PC-3 (cell line): ENCODE measurements at regions not wholly inside any gene's neighbourhood (a gene's known extent, or its start where the extent isn't known, plus 50 kb on each side); places are given as distances from the start of the nearest gene placed in this dataset.

ENCODE experiments used
- ATAC-seq: fragments of 200-7000 bp; cut with Tn5 transposase; 2 replicates; pipeline ENCODE4 v1.9.1; 2020; ENCODE audit warnings: mild to moderate bottlenecking, moderate library complexity
- BruUV-seq: library from RNA; stranded (reverse); fragments of 400-500 nt; replicated peaks from 2 replicates; lab custom pipeline; 2021; lab: Mats Ljungman, UMichigan
- CTCF ChIA-PET: fragments of 300-600 bp; sonication (Branson Sonifier 250); formaldehyde crosslinking; loops from one replicate; lab custom pipeline; 2022; ENCODE audit warnings: antibody characterized with exemption; lab: Charles Lee
- POLR2A ChIA-PET: fragments of 300-600 bp; sonication (Branson Sonifier 250); formaldehyde crosslinking; loops from one replicate; lab custom pipeline; 2022; ENCODE audit warnings: antibody characterized with exemption; ENCODE audit not compliant: unreplicated experiment; lab: Charles Lee
- DNase-seq: peaks from one replicate; pipeline ENCODE4 v3.0.0-alpha.2; 2015
- H2AFZ ChIP-seq: fragments of 300-600 bp; sonication (generic); 2 replicates; pipeline ENCODE4 v1.6.0; 2016; ENCODE audit warnings: antibody characterized with exemption, low read length
- H3F3A ChIP-seq: fragments of 300-600 bp; sonication (generic); one replicate; pipeline ENCODE4 v1.6.0; 2017; ENCODE audit warnings: antibody characterized with exemption, low read length, control low read depth, mild to moderate bottlenecking; ENCODE audit not compliant: unreplicated experiment
- H3K27ac ChIP-seq: fragments of 300-600 bp; sonication (generic); 2 replicates; pipeline ENCODE4 v1.5.1; 2016; ENCODE audit warnings: mild to moderate bottlenecking, low read length
- H3K27me3 ChIP-seq: fragments of 300-600 bp; sonication (generic); 2 replicates; pipeline ENCODE4 v1.6.1; 2016; ENCODE audit warnings: low read length, mixed read lengths
- H3K36me3 ChIP-seq: fragments of 300-600 bp; sonication (generic); 2 replicates; pipeline ENCODE4 v1.6.1; 2016; ENCODE audit warnings: low read depth, mixed run types, low read length, mixed read lengths
- H3K4me1 ChIP-seq: fragments of 300-600 bp; sonication (generic); 2 replicates; pipeline ENCODE4 v1.5.1; 2016; ENCODE audit warnings: low read length; ENCODE audit not compliant: insufficient read depth
- H3K4me2 ChIP-seq: fragments of 300-600 bp; sonication (generic); 2 replicates; pipeline ENCODE4 v1.6.0; 2016; ENCODE audit warnings: low read length
- H3K4me3 ChIP-seq: fragments of 300-600 bp; sonication (generic); 2 replicates; pipeline ENCODE4 v1.5.1; 2016; ENCODE audit warnings: mild to moderate bottlenecking, low read length, mixed read lengths
- H3K79me2 ChIP-seq: fragments of 300-600 bp; sonication (generic); 2 replicates; pipeline ENCODE4 v1.6.1; 2017; ENCODE audit warnings: low read length, mixed read lengths
- H3K9ac ChIP-seq: fragments of 300-600 bp; sonication (generic); 2 replicates; pipeline ENCODE4 v1.6.0; 2016; ENCODE audit warnings: mild to moderate bottlenecking, low read length
- H3K9me2 ChIP-seq: fragments of 300-600 bp; sonication (generic); replicated peaks from 2 replicates; pipeline ENCODE4 v1.6.1; 2016; ENCODE audit warnings: mixed run types, low read length, mixed read lengths
- H3K9me3 ChIP-seq: fragments of 300-600 bp; sonication (generic); 2 replicates; pipeline ENCODE4 v1.6.1; 2016; ENCODE audit warnings: low read length, mixed read lengths
- H4K20me1 ChIP-seq: fragments of 300-600 bp; sonication (generic); 2 replicates; pipeline ENCODE4 v1.6.1; 2016; ENCODE audit warnings: low read length, mixed read lengths
- EZH2 ChIP-seq: fragments of 300-600 bp; sonication (generic); IDR thresholded peaks from one replicate; pipeline ENCODE4 v1.6.1; 2017; ENCODE audit warnings: antibody characterized with exemption, mild to moderate bottlenecking, low read length; ENCODE audit not compliant: unreplicated experiment
- EZH2phosphoT487 ChIP-seq: fragments of 300-600 bp; sonication (generic); IDR thresholded peaks from 2 replicates; pipeline ENCODE4 v1.6.1; 2018; ENCODE audit warnings: mild to moderate bottlenecking, antibody characterized with exemption, low read length, borderline replicate concordance
- intact Hi-C: fragments of 100-400 bp; cut with micrococcal nuclease; formaldehyde crosslinking; loops from 2 replicates; pipeline ENCODE4 v1.9.0; 2023
- TF ChIP-seq, protein P1 (sequence below): fragments of 300-600 bp; sonication (generic); conservative IDR thresholded peaks from 2 replicates; pipeline ENCODE4 v1.5.1; 2017; ENCODE audit warnings: antibody characterized with exemption, low read depth, mild to moderate bottlenecking, low read length

DNA sequence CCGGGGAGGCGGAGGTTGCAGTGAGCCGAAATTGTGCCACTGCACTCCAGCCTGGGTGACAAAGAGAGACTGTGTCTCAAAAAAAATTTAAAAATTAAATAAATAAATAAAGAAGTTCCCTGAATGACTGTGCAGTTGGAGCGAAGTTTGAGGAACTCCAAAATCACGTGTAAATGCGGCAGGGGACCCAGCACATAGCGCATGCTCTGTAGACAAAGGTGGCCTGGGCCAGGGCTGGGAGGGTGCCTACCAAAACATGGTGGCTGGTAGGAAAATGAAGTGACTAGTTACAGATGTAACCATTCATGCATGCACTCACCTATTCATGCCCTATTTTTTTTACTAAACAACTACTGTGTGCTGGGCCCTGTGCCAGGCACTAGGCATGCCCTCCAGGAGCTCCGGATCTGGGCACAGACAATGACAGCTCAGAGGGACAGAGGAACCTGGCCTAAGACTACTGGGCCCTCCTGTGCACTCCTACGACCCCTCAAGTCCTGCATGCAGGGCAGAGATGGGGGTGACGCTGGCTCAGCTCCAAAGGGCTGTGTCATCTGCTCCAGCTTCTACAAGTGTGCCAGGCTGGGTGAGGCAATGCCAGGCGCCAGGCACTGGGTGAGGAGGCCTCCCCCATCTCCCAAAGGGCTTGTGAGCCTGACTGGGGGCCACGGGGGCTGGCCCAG lies 65.3 kb downstream of the RMI2 start:
- ChIA-PET CTCF (no interaction called here), POLR2A (no interaction called here)
- no peaks in the 10 kb centered on the region for H3K4me1 ChIP-seq
- no peaks in the 10 kb centered on the region for H4K20me1 ChIP-seq
- no peak overlapping the region for H3K4me2 ChIP-seq
- no peak overlapping the region for H2AFZ ChIP-seq
- no peak for ATAC-seq
- no peaks in the 10 kb centered on the region for H3K27me3 ChIP-seq
- intact Hi-C loops = no loop called here
- no peaks in the 10 kb centered on the region for H3F3A ChIP-seq
- H3K36me3 ChIP-seq = no peaks in the 10 kb centered on the region
- H3K4me3 ChIP-seq = no peak overlapping the region
- TF ChIP-seq, protein P1, sequence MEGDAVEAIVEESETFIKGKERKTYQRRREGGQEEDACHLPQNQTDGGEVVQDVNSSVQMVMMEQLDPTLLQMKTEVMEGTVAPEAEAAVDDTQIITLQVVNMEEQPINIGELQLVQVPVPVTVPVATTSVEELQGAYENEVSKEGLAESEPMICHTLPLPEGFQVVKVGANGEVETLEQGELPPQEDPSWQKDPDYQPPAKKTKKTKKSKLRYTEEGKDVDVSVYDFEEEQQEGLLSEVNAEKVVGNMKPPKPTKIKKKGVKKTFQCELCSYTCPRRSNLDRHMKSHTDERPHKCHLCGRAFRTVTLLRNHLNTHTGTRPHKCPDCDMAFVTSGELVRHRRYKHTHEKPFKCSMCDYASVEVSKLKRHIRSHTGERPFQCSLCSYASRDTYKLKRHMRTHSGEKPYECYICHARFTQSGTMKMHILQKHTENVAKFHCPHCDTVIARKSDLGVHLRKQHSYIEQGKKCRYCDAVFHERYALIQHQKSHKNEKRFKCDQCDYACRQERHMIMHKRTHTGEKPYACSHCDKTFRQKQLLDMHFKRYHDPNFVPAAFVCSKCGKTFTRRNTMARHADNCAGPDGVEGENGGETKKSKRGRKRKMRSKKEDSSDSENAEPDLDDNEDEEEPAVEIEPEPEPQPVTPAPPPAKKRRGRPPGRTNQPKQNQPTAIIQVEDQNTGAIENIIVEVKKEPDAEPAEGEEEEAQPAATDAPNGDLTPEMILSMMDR = no peak
- no peak for TF ChIP-seq EZH2
- TF ChIP-seq EZH2phosphoT487 = no peak
- no peak overlapping the region for H3K9ac ChIP-seq
- no TSS peak for BruUV-seq
- no peak for DNase-seq
- no peaks in the 10 kb centered on the region for H3K9me3 ChIP-seq
- H3K27ac ChIP-seq = no peak overlapping the region
- H3K9me2 ChIP-seq = no peaks in the 10 kb centered on the region
- no peaks in the 10 kb centered on the region for H3K79me2 ChIP-seq

DNA sequence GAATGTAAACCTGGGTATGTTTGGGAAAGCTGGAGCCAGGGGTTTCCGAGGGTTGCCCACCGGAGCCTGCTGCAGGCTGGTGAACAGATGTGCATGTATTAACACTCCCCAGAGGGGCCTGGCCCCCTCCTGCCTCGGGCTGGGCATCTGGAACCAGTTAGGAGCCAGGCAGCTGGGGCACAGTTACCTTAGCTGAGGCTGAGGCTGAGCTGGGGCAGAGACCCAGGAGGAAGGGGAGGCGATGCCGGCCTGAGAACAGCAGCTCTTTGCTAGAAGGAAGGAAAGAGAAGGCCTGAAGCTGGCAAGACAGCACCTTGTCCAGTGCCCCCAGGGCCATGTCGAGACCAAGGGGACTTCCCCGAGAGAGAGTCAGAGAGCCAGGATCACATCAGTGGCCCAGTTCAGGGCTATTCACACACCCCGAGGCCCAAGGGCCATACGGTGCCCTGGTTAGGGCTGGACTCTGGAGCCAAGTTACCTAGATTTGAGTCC lies 65.8 kb downstream of the RMI2 start:
- DNase-seq = no peak
- no peak overlapping the region for H3K4me2 ChIP-seq
- no peaks in the 10 kb centered on the region for H3K27me3 ChIP-seq
- ChIA-PET POLR2A (no interaction called here), CTCF (no interaction called here)
- TF ChIP-seq EZH2phosphoT487 (no peak), EZH2 (no peak)
- TF ChIP-seq, protein P1 = no peak
- no peaks in the 10 kb centered on the region for H3K36me3 ChIP-seq
- no peaks in the 10 kb centered on the region for H3K9me2 ChIP-seq
- H3K4me1 ChIP-seq = no peaks in the 10 kb centered on the region
- H3K4me3 ChIP-seq = no peak overlapping the region
- no peaks in the 10 kb centered on the region for H3F3A ChIP-seq
- no peak overlapping the region for H3K27ac ChIP-seq
- no peak overlapping the region for H2AFZ ChIP-seq
- no peaks in the 10 kb centered on the region for H3K79me2 ChIP-seq
- no peak for ATAC-seq
- H3K9me3 ChIP-seq = no peaks in the 10 kb centered on the region
- H4K20me1 ChIP-seq = no peaks in the 10 kb centered on the region
- no peak overlapping the region for H3K9ac ChIP-seq
- BruUV-seq = no TSS peak
- intact Hi-C loops = no loop called here

DNA sequence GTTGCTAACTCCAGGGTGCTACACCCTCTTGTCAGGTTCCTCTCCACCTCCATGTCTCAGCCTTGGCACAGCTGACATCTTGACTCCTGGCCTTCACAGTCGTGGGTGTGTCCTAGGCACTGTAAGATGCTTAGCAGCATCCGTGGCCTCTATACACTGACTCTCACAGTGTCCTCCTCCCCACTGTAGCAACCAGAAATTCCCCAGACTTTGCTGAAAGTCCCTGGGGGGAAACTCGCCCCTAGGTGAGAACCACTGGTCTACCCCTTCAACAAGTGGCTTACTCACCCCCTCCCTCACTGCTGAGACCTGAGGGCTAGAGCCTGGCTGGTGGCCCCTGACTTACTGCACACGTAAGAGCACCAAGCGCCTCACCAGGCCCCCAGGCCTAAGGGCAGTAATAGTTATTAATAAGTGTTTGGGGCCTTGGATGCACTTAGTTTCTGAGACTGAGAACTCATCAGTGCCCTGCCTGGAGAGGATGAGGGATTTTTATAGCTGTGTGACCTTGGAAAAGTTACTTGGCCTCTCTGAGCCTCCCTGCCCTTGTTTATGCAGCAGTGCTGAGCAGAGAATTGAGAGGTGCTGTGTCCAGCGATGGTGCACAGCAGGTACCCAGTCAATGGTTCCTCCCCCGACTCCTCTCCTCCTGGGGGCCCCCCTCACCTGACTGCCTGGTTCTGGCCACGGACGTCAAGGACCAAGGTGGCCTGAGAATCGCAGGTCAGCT lies 67.1 kb downstream of the RMI2 start:
- H3K4me2 ChIP-seq = no peak overlapping the region
- ATAC-seq (no peak), DNase-seq (no peak)
- BruUV-seq = no TSS peak
- TF ChIP-seq EZH2 = no peak
- no peak for TF ChIP-seq EZH2phosphoT487
- TF ChIP-seq, protein P1 = no peak
- intact Hi-C loops = no loop called here
- H3F3A ChIP-seq = no peaks in the 10 kb centered on the region
- no peaks in the 10 kb centered on the region for H3K79me2 ChIP-seq
- H3K9me2 ChIP-seq = no peaks in the 10 kb centered on the region
- ChIA-PET POLR2A (no interaction called here), CTCF (no interaction called here)
- H3K36me3 ChIP-seq = no peaks in the 10 kb centered on the region
- H3K27me3 ChIP-seq = no peaks in the 10 kb centered on the region
- H3K9me3 ChIP-seq = no peaks in the 10 kb centered on the region
- H3K4me3 ChIP-seq = no peak overlapping the region
- H4K20me1 ChIP-seq = no peaks in the 10 kb centered on the region
- no peak overlapping the region for H3K9ac ChIP-seq
- H3K27ac ChIP-seq = no peak overlapping the region
- no peak overlapping the region for H2AFZ ChIP-seq
- H3K4me1 ChIP-seq = no peaks in the 10 kb centered on the region
